RWPE2 (cell line): ENCODE measurements at regions not wholly inside any gene's neighbourhood (a gene's known extent, or its start where the extent isn't known, plus 50 kb on each side); places are given as distances from the start of the nearest gene placed in this dataset.

Experiments used
- ATAC-seq: fragments of 200-7000 bp; cut with Tn5 transposase; 3 replicates; pipeline ENCODE4 v1.9.1; 2021; ENCODE audit warnings: low read depth
- DNase-seq: peaks from one replicate; pipeline ENCODE4 v3.0.0-alpha.2; 2020; ENCODE audit warnings: low spot score
- H3K27ac ChIP-seq: fragments of 450-650 bp; 2 replicates; pipeline ENCODE4 v1.5.1; 2017; ENCODE audit warnings: mild to moderate bottlenecking; ENCODE audit not compliant: poor library complexity, severe bottlenecking
- H3K27me3 ChIP-seq: fragments of 250-450 bp; sonication (Bioruptor Pico); 2 replicates; pipeline ENCODE4 v1.5.1; 2021; ENCODE audit warnings: mild to moderate bottlenecking, moderate library complexity; ENCODE audit not compliant: insufficient read depth, poor library complexity, severe bottlenecking
- H3K36me3 ChIP-seq: fragments of 250-450 bp; sonication (Bioruptor Pico); 2 replicates; pipeline ENCODE4 v1.5.1; 2020; ENCODE audit warnings: low read depth, mild to moderate bottlenecking, moderate library complexity
- H3K4me1 ChIP-seq: fragments of 250-450 bp; sonication (Bioruptor Pico); 2 replicates; pipeline ENCODE4 v1.5.1; 2021; ENCODE audit warnings: mild to moderate bottlenecking, moderate library complexity; ENCODE audit not compliant: insufficient read depth, poor library complexity, severe bottlenecking
- H3K4me3 ChIP-seq: fragments of 250-450 bp; sonication (Bioruptor Pico); 2 replicates; pipeline ENCODE4 v1.5.1; 2021; ENCODE audit warnings: mild to moderate bottlenecking, moderate library complexity; ENCODE audit not compliant: severe bottlenecking
- H3K9me3 ChIP-seq: fragments of 250-450 bp; sonication (Bioruptor Pico); 2 replicates; pipeline ENCODE4 v1.5.1; 2021; ENCODE audit warnings: mild to moderate bottlenecking, moderate library complexity; ENCODE audit not compliant: severe bottlenecking
- CTCF ChIP-seq: fragments of 450-650 bp; IDR thresholded peaks from one replicate; pipeline ENCODE4 v1.5.1; 2017; ENCODE audit warnings: mild to moderate bottlenecking, moderate library complexity; ENCODE audit not compliant: poor library complexity, severe bottlenecking

GRCh38 chr2:38434595-38434994, 57.5 kb upstream of the ATL2 start:
- no peak for ATAC-seq
- TF ChIP-seq CTCF: no peak
- peaks cover 7% of the 10 kb centered on the region for H3K4me1 ChIP-seq

GRCh38 chr2:38433607-38433975, 56.5 kb upstream of the ATL2 start:
- peak; percentile 90 for ATAC-seq
- TF ChIP-seq CTCF: no peak
- Histone ChIP-seq H3K4me1 (peaks cover 7% of the 10 kb centered on the region), H3K36me3 (no peaks in the 10 kb centered on the region), H3K9me3 (no peaks in the 10 kb centered on the region), H3K27ac (no peak overlapping the region), H3K4me3 (no peak overlapping the region), H3K27me3 (no peaks in the 10 kb centered on the region)
- peak; percentile 76 for DNase-seq

More at GRCh38 chr2:38434595-38434994, 57.5 kb upstream of the ATL2 start:
- Histone ChIP-seq H3K27ac (no peak overlapping the region), H3K4me3 (no peak overlapping the region), H3K27me3 (no peaks in the 10 kb centered on the region), H3K36me3 (no peaks in the 10 kb centered on the region), H3K9me3 (no peaks in the 10 kb centered on the region)
- DNase-seq: no peak

GRCh38 chr2:38432820-38433606, 55.9 kb upstream of the ATL2 start:
- no peak for DNase-seq
- no peak for ATAC-seq
- Histone ChIP-seq H3K27ac (no peak overlapping the region), H3K4me1 (peaks cover 7% of the 10 kb centered on the region), H3K4me3 (no peak overlapping the region), H3K36me3 (no peaks in the 10 kb centered on the region), H3K27me3 (no peaks in the 10 kb centered on the region), H3K9me3 (no peaks in the 10 kb centered on the region)
- TF ChIP-seq CTCF: no peak

GRCh38 chr2:38430597-38431207, 53.6 kb upstream of the ATL2 start:
- no peak for TF ChIP-seq CTCF
- Histone ChIP-seq H3K27me3 (no peaks in the 10 kb centered on the region), H3K27ac (no peak overlapping the region), H3K4me3 (no peak overlapping the region), H3K36me3 (no peaks in the 10 kb centered on the region), H3K4me1 (peaks cover 2% of the 10 kb centered on the region), H3K9me3 (no peaks in the 10 kb centered on the region)
- ATAC-seq (no peak), DNase-seq (no peak)

GRCh38 chr2:38430196-38430595, 53.1 kb upstream of the ATL2 start:
- ATAC-seq: no peak

More at GRCh38 chr2:38430196-38430595, 53.1 kb upstream of the ATL2 start:
- no peak for TF ChIP-seq CTCF
- Histone ChIP-seq H3K9me3 (no peaks in the 10 kb centered on the region), H3K27me3 (no peaks in the 10 kb centered on the region), H3K27ac (no peak overlapping the region), H3K4me1 (peaks cover 2% of the 10 kb centered on the region), H3K4me3 (no peak overlapping the region), H3K36me3 (no peaks in the 10 kb centered on the region)
- DNase-seq: no peak
